Stromal cell of bone marrow (primary cell): ENCODE measurements at regions not wholly inside any gene's neighbourhood (a gene's known extent, or its start where the extent isn't known, plus 50 kb on each side); places are given as distances from the start of the nearest gene placed in this dataset.
"Not testable (repeated sequence)": the region's sequence is repeated elsewhere in the genome, so short reads cannot be mapped to it uniquely, and the experiment has no call there.

Experiments used
- DNase-seq: peaks from one replicate; pipeline ENCODE4 v3.0.0-alpha.2; 2012; ENCODE audit warnings: low read depth

DNA sequence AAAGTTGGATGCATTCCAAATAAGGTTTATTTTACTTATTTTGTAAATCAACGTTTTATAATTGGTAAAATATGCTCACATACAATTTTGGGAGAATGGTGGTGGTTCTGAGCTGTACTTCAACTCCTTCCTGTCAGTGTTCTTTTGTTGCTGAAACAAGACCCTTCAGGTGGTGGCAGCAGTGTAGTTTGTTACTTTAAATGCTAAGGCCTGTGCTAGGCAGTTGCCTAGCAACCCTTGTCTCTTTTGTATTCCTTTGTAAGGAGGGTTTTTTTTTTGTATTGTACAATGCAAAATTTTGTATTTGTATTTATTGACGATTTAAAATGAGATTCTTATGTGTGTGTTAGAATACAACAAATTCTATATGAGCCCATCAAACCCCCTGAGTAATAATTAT, 166.0 kb upstream of the FAM98A start:
- DNase-seq: no peak

DNA sequence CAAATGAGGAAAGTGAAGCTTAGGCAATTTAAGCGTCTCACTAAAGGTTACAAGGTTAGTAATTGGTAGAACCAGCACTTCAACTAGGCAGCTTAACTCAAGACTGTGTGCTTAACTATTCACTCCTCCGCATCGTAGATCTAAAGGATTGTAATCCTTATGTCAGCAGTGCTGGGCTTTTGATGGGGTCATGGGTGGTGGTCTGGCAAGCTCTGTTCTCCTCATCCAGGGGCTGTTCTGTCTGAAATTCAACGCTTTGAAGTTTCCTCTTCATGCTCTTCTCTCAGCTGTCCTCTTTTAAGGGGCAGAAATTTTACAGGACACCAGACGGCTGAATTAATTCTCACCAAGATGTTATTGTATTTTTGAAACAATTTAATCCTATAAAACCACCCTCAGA, 165.5 kb upstream of the FAM98A start:
- DNase-seq: no peak

DNA sequence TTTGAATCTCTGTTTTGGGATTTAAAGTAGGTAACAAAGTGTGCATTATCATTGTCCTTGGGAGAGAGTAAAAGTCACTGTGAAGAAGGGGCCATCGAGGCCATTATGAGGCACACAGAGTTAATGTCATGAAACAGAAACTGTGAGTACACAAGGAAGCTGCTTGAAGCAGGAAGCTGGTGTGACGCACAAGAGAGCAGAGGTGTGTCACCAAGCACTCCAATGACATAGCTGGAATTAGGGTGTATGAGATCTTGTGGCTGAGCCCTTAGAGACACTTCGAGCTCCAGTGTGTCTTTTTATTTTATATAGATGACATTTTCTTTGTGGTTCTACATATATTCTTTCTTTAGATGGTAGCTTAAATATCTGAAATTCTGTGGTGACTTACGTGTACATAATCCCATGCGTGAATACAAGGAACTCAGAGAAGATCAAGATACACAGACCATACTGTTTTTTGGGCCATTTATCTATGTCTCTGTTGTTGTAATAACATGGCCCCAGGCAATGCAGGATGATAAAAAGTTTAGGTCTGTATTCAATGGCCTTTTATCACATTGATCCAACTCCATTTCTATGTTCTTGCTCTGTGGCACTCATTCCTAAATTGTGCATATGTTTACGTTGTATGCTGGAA, 164.7 kb upstream of the FAM98A start:
- no peak for DNase-seq

DNA sequence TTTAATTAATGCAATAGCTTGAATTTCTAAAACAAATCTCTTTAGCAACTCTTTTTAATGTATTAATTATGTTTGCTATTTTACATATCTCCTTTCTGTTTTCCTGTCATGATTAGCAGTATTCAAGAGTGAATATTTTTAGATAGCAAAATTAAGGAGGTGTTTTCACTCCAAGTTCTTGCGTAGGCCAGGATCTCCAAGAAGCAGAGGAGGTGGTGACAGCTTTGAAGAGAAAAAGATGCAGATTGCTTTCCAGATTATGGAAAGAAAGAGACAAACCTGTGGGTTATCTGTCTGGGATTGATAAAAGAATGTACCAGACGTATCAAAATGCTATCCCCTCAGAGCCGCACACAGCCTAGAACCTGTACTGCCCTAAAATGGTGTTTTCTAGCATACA, 163.5 kb upstream of the FAM98A start:
- DNase-seq: no peak

DNA sequence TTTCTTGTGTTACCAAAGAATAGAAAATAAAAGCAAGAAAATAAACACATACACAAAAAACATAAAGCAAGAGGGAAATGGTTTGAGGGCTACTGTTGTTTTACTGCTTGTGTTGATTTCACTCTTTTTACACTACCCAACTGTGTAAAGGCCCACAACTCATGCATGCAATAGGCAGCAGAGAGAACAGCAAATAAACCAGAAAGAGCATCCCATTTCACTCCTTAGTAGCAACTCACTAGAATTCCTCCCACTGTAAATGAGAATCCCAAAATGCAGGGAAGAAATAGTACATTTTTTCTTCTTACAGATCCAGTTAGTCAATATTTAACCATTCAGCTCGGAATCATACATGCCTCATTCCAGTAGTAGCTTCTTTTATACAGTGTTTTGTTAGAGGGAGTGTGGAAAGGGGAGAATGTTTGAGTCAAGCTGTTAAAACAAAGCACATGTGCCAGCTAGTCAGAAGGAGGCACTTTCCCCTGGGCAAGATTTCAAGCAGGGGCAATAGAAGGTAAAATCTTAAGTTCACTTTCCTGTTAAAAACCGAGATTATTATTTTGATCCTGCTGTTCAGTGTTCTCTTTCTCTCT, 147.2 kb upstream of the FAM98A start:
- peak; percentile 44 for DNase-seq

DNA sequence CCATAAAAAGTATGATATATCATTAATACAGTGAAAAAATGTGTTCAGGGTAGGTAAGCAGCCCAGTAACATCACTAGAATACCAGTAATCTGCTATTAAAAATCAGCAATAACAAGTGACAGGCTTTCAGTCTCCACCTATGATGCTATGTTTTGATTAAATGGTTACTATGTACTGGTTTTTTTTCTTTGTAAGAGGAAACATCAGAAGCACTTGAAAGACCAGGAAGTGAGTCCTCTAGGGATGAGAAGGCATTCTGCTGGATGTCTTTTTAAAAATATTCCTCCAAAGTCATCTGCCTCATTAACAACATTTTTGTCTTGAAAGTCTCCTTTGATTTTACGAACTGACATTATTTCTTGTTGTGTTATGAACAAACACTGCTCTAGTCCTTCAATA, 136.0 kb upstream of the FAM98A start:
- DNase-seq: no peak

DNA sequence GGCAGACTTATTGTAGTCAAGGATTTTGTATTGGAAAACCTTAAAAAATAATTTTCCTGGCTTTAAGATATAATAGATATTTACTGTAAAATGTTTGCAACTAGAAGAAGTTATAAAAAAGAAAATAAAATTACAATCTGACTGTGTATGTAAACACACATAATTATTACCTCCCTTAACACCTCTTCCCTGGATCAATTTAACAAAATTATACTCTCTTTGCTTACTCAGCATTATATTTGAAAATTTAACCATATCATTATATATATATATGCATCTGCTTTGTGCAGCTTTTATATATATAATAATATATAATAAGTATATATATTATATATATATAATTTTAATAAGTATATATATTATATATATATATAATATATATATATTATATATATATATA, 131.7 kb upstream of the FAM98A start:
- no peak for DNase-seq

DNA sequence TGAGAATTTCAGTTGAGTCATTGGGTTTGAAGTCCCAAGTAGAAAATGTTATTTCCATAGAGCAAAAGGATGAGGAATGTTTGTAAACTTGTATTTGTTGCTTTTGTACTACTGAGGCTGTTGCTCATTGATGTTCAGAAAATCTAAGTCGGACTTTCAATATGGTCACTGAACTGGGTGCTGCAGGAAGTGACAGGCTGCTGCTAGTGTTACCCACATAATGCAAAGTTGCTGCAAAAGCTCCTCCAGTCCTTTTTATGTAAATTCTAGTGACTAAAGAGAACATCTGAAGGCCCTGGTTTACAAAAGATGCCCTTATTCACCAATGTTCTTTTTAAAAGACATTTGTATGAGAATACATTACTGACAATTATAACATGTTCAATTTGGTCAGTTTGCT, 131.1 kb upstream of the FAM98A start:
- no peak for DNase-seq

DNA sequence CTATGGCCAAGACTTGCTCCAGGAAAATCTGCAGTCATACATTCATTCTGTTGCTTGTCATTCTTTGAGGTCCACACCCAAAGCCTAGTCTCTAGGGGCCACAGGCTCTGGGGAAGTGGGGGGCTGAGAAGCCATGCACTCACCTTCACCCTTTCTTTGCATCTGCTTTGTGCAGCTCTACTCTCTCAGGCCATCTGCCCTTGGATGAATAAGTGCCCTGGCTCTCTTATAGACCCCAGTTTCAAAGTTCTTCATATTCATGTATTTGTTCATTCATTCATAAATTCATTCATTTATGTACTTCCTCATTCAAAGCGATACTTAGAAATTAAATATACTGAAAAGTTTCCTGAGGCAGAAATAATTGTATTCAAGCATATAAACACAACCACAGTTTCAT, 130.3 kb upstream of the FAM98A start:
- DNase-seq: peak; percentile 17

DNA sequence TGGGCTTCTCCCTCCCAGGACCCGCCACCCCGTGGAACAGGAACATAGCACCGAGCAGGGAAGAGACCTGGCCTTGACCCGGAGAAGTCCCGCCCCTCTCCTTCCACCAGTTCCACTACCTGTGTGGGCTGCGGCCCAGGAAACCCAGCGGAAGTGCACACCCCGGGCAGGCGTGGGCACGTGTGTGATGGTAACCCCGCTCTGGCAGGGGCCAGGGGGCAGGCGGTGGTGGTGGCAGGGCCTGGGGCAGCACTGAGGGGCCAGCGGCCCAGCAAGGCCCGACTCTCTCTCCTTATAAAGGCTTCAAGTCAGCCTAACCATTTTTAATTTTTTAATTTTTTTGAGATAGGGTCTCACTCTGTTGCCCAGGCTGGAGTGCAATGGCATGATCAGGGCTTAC, 129.0 kb upstream of the FAM98A start:
- no peak for DNase-seq

DNA sequence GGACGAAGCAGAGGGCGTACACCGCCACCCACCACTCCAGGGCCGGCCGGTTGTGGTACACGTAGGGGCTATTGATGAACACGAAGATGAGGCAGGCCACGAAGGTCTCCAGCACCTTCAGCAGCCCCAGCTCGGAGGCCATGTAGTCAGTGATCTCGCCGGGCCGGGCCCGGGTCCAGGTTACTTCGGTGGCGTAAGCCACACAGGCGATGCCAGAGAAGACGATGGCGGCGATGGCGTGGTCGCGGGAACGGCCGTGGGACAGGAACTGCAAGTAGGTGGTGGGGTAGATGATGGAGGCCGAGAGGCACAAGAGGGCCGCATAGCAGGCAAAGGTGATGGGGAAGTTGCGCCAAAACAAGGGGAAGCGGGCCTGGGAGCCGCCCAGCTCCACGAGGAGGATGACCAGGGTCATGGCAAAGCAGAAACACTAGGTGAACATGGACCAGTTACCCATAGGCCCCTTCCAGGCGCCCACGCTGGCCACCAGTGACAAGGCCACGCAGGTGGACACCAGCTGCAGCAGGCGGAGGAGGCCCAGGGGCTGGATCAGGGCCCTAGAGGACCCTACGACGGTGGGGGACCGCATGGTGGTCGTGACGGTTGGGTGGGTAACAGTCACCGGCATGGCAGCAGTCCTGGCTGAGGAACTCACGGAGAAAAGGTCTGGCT, 128.4 kb upstream of the FAM98A start:
- DNase-seq: no peak

DNA sequence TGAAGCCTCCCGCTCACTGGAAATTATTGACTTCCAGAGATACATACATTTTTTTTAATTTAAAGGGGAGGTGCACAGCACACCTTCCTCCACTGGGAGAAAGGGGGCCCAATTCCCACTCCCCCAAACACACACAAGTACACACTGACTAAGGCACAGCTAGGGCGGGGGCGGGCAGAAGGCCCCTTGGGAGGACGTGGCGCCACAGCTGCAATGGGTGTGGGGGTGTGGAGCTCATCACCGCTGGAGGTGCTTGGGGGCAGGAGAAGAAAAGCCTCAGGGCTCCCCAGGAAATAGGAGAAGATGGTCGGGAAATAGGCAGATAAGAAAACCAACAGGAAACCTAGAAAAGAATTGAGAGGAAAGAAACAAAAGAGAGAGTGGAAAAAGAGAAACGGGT, 127.3 kb upstream of the FAM98A start:
- DNase-seq: no peak

DNA sequence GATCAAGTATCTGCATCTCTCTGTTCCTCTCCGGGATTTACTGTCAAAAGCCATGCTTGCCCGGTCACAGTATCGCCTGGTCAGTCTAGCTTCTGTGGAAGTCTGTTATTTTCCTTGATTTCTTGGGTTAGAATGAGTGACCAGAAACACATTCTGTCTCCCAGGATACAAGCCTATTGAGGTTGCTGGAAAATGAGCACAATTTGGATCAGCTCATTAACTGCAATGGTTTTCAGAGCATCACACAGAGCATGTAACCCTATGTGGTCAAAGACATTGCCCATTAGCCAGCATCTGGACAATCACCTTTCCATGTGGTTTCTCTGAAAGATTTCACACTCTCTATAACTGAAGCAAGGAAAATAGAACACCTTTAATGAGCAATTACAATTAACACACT, 124.2 kb upstream of the FAM98A start:
- no peak for DNase-seq

DNA sequence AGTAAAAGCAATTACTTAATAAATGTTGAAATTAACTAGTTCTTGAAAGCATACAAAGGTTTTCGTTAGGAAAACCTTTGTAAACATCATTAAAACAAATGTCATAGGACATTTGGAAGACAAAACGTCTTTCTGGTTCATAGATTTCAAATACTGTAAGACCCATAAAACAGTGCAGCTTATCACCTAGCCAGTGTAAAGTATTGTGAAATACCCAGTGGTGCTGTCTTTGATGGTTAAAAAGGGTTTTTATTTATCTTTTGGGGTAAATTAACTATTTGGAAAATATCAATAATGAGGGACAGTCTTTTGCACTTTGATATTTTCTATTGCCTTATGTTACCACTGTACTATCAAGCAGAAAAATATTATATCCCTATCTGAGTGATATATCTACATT, 120.0 kb upstream of the FAM98A start:
- DNase-seq: no peak

DNA sequence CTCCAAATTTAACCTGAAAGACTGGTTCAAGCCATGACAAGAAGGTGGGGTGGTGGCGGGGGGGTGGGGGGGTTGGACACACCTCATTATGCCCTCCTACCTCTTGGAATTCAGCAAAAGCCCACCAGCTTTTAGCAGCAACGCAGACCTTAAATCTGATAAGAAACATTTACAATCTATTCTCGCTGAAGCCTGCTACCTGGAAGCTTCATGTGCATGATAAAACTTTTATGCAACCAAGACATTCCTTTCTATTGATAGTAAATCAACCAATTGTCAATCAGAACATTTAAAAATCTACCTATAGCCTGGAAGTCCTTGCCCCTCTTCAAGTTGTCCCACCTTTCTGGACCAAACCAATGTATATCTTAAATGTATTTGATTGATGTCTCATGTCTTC, 113.6 kb upstream of the FAM98A start:
- no peak for DNase-seq

DNA sequence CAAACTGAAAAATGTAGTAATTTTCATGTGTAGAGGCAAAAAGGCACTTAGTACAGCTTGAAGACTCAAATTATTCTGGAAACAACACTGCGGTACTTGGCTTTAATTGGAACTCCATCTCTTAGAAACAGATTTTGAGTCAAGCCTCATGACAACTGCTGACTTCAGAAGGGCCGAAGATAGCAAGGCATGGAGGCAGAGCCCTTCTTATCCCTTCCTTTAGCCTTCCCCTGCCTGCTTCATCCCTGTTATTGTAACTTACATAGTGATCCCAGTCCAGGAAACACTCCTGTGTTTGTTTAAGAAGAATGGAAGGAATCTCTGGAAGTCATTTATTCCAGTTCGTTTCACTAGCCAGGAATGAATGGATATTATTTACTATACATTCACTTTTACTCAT, 110.9 kb upstream of the FAM98A start:
- no peak for DNase-seq

DNA sequence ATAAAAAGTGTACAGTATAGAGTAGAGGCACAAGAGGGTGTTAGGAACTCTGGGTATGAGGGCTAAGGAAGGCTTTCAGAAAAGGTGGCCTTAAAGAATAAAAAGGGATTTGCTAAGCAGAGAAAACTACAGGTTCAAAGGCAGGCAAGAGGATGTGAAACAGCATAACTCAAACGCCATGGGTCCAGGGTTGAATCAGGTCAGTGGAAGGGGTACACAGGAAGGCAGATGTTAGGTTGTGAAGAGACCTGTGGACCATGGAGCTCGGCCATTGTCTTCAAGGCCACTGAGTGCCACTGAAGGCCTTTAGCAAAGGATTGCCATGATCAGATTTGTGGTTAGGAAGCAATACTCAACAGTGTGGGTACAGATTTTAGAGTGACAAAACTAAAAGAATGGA, 108.2 kb upstream of the FAM98A start:
- DNase-seq: no peak

DNA sequence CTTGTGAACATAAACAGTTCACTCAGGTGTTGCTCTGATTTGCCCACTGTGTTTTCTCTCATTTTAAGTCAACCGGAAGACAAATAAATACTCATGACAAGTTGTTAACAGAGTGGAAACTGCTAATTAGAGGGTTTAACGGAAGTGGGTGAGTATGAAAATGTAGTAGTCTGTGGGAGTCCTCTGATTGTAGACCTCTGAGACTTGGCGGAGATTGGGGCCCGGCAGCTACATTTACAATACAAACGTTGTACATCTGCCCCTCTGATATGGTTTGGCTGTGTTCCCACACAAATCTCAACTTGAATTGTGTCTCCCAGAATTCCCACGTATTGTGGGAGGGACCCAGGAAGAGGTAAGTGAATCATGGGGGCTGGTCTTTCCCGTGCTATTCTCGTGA, 107.3 kb upstream of the FAM98A start:
- DNase-seq: no peak

DNA sequence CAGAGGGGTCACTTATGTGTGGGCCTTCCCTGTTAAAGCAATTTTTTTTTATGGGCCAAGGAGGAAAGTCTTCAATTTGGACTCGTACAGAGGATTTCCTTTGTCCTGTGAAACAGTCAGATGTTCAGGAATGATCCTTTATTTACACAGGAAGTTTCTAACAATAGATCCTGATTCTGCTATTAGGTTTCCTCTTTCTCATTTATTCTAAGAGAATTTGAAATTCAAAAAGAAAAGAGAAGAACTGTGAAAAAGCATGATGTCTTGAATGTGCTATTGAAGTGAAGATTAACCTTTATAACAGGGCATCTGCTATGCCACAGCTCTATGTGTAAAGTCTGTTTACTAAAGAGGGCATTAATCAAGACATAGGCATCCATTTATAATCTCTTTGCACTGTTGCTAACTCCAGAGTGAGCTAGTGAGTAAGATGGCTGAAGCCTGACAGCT, 105.3 kb upstream of the FAM98A start:
- DNase-seq: no peak

DNA sequence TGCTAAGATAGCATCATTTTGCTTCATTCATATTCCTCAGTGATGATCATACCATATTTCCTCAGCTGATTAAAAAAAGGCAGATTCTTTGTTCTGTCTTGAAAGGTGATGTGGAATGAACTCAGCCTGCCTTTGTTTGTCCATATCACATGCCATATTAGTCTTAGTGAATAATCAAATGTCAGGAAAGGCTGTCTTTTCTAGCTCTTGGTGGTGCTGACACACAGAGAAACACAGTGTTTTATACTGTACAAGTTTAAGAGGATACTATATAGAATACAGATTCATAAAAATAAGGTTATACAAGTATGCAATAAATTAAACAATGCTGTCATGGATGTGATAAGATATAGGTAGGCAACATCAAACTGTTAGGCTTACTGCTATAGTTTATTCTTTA, 97.1 kb upstream of the FAM98A start:
- no peak for DNase-seq

DNA sequence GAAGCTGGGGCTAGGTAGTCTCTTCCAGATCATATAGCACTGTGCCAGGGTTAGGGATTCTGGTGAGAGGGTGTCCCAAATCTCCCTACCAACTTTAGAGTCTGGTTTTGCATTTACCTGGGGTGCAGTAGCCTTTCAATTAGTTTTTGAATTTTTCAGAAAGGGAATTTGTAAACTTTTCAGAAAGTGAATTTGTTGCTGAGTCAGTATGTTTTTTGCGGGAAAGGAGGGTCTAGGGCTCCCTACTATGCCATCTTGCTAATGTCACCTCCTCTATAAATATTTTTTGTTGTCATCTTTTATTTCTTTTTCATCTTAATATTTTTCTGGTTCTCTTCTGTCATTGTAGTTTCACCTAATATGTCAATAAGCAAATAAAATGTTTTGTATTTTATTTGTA, 95.8 kb upstream of the FAM98A start:
- no peak for DNase-seq

DNA sequence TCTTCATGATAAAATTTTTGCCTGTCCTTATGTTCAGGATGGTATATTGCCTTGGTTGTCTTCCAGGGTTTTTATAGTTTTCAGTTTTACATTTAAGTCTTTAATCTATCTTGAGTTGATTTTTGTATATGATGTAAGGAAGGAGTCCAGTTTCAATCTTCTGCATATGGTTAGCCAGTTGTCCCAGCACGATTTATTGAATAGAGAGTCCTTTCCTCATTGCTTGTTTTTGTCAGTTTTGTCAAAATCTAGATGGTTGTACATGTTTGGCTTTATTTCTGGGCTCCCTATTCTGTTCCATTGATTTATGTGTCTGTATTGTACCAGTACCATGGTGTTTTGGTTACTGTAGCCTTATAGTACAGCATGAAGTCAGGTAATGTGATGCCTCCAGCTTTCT, 91.6 kb upstream of the FAM98A start:
- DNase-seq: not testable (repeated sequence)

DNA sequence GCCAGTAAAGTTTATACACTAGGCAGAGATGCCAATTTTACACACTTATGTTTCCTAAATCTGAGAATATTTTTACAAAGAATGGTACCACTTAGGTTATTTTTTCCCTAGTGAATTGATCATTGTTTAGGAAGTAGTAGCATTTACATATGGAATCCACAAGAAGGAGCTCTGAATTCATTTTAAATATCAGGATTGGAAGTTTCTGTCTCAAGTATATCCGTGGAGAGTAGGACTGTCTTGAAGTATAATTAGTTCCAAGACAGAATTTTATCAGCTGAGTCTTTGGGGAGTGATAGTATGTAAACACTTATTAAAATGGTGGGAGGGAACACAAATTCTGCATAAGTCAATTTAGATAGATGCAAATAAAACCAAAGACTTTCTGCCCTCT, 82.3 kb upstream of the FAM98A start:
- peak; percentile 14 for DNase-seq
